Neural crest cell (in vitro differentiated cells): ENCODE measurements at regions not wholly inside any gene's neighbourhood (a gene's known extent, or its start where the extent isn't known, plus 50 kb on each side); places are given as distances from the start of the nearest gene placed in this dataset.

Experiments used
- DNase-seq: peaks from one replicate; pipeline ENCODE4 v3.0.0; 2021; ENCODE audit warnings: low read depth, mixed read lengths, low spot score
- H3K27ac Mint-ChIP-seq: one replicate; pipeline ENCODE4 v1.8.0; 2021; ENCODE audit warnings: mild to moderate bottlenecking, mixed read lengths; ENCODE audit not compliant: unreplicated experiment
- H3K27me3 Mint-ChIP-seq: 2 replicates; pipeline ENCODE4 v1.8.0; 2021; ENCODE audit warnings: low read depth, mild to moderate bottlenecking, mixed read lengths
- H3K36me3 Mint-ChIP-seq: 2 replicates; pipeline ENCODE4 v1.8.0; 2021; ENCODE audit warnings: low read depth, mild to moderate bottlenecking, mixed read lengths
- H3K4me1 Mint-ChIP-seq: 2 replicates; pipeline ENCODE4 v1.8.0; 2021; ENCODE audit warnings: mixed read lengths
- H3K4me3 Mint-ChIP-seq: one replicate; pipeline ENCODE4 v1.8.0; 2021; ENCODE audit warnings: mild to moderate bottlenecking, mixed read lengths
- H3K9me3 Mint-ChIP-seq: 2 replicates; pipeline ENCODE4 v1.8.0; 2021; ENCODE audit warnings: mixed read lengths
- TF ChIP-seq, protein P1 (sequence below): fragments of 200-600 bp; sonication (generic); conservative IDR thresholded peaks from 2 replicates; pipeline ENCODE4 v1.5.0; 2021; ENCODE audit warnings: antibody characterized with exemption, mild to moderate bottlenecking

DNA sequence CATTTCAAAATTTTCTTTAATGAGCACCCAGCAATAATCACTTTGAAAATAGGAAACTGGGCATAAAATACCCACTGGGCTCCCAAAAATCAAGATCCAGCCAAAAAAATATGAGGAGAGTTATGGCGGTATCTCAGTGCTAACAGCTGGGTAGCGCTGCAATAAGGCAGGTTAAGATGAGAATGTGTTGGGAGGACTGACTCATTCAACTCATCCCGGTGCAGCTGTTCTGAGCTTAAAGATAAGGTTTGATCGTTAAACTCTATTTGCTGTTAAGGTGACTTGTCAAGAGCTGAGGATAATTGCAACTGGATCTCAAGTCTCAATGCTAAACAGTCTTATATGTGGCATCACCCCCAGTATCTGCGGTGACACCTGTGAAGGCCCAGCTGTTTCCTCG is 507.7 kb downstream of the EPM2A start:
- no peak for DNase-seq
- Mint-ChIP-seq H3K27me3 (peaks cover 4% of the 10 kb centered on the region), H3K4me1 (no peaks in the 10 kb centered on the region), H3K9me3 (peaks cover 2% of the 10 kb centered on the region), H3K27ac (no peak overlapping the region), H3K36me3 (no peaks in the 10 kb centered on the region), H3K4me3 (no peak overlapping the region)
- TF ChIP-seq, protein P1, sequence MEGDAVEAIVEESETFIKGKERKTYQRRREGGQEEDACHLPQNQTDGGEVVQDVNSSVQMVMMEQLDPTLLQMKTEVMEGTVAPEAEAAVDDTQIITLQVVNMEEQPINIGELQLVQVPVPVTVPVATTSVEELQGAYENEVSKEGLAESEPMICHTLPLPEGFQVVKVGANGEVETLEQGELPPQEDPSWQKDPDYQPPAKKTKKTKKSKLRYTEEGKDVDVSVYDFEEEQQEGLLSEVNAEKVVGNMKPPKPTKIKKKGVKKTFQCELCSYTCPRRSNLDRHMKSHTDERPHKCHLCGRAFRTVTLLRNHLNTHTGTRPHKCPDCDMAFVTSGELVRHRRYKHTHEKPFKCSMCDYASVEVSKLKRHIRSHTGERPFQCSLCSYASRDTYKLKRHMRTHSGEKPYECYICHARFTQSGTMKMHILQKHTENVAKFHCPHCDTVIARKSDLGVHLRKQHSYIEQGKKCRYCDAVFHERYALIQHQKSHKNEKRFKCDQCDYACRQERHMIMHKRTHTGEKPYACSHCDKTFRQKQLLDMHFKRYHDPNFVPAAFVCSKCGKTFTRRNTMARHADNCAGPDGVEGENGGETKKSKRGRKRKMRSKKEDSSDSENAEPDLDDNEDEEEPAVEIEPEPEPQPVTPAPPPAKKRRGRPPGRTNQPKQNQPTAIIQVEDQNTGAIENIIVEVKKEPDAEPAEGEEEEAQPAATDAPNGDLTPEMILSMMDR: no peak

DNA sequence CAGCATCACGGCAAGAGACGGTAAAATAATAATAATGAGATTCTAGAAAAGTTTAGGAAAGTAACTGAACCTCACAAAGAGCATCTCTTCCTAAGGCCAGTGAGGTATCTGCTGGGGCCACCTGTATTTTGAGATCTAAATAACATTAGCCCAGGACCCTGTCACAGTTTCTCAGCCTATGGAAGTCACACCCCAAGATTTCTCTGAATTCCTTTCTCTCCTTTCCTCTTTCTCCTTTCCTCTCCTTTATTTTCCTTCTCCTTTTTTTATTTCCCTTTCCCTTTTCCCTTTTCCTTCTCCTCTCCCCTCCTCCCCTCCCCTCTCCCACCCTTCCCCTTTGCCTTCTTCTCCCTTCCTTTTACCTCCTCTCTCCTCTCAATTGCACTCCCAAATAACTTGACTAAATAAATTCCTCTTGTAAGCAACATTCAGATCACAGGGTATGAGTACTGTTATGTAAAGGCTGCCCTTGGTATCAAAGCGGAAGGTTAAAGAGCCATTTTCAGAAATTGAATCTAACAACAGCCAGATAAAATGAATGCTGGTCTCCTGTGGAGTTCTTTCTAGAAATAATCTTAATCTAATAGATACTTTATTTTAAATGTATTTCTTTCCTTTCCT is 506.2 kb downstream of the EPM2A start:
- H3K27me3 Mint-ChIP-seq: peaks cover 4% of the 10 kb centered on the region
- no peaks in the 10 kb centered on the region for H3K4me1 Mint-ChIP-seq
- no peak overlapping the region for H3K4me3 Mint-ChIP-seq
- H3K27ac Mint-ChIP-seq: no peak overlapping the region
- H3K9me3 Mint-ChIP-seq: peaks cover 2% of the 10 kb centered on the region
- TF ChIP-seq, protein P1: no peak
- H3K36me3 Mint-ChIP-seq: no peaks in the 10 kb centered on the region
- DNase-seq: no peak

DNA sequence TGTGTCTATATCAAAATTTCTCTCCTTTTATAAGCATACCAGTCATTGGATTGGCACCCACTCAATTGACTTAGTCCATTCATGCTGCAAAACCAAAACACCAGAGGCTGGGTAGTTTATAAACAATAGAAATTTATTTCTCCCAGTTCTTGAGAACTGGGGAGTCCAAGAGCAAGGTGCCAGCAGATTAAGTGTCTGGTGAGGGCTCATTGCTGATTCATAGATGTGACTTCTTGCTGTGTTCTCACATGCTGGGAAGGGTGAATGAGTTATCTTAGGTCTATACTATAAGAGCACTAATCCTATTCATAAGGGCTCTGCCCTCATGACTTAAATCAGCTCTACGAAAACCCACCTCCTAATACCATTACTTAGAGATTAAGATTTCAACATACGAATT is 501.4 kb downstream of the EPM2A start:
- TF ChIP-seq, protein P1: no peak
- Mint-ChIP-seq H3K9me3 (peaks cover 2% of the 10 kb centered on the region), H3K4me1 (peaks cover 4% of the 10 kb centered on the region), H3K27ac (no peak overlapping the region), H3K27me3 (peaks cover 4% of the 10 kb centered on the region), H3K4me3 (no peak overlapping the region), H3K36me3 (no peaks in the 10 kb centered on the region)
- no peak for DNase-seq

DNA sequence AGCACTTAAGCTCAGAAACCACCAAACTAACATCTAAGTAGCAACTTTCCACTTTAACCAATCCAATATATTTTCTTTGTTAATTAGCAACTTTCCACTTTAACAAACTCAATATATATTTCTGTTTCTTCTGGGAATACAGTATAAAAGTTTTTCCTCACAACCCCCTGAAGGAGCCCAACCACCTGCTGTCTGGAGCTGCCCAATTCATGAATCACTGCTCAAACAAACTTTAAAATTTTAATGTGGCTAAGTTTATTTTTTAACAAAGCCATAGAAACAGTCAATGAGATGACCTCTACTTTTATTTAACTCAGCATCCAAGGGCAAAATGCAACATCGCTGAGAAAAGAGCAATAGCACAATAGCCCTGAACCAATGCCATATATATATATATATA is 500.1 kb downstream of the EPM2A start:
- H3K36me3 Mint-ChIP-seq: no peaks in the 10 kb centered on the region
- peaks cover 2% of the 10 kb centered on the region for H3K9me3 Mint-ChIP-seq
- H3K27ac Mint-ChIP-seq: no peak overlapping the region
- H3K4me3 Mint-ChIP-seq: no peak overlapping the region
- no peaks in the 10 kb centered on the region for H3K27me3 Mint-ChIP-seq
- DNase-seq: no peak
- peaks cover 4% of the 10 kb centered on the region for H3K4me1 Mint-ChIP-seq
- TF ChIP-seq, protein P1: no peak

DNA sequence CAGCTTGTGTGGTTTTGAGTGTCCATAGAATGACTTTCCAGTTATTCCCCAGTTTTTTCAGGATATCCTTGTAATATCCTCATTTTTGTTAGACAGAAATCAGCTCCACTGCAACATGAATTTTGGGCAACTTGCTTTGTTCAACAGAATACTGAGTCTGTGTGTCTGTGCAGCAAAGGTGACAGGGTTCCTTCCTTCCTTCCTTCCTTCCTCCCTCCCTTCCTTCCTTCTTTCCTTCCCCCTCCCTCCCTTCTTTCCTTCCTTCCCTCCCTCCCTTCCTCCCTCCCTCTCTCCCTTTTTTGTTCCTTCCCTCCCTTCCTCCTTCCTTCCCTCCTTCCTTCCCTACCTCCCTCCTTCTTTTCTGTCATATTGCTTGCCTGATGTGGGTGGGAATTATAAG is 496.5 kb downstream of the EPM2A start:
- TF ChIP-seq, protein P1: no peak
- H3K27ac Mint-ChIP-seq: no peak overlapping the region
- H3K36me3 Mint-ChIP-seq: no peaks in the 10 kb centered on the region
- H3K4me3 Mint-ChIP-seq: no peak overlapping the region
- peaks cover 4% of the 10 kb centered on the region for H3K4me1 Mint-ChIP-seq
- no peaks in the 10 kb centered on the region for H3K27me3 Mint-ChIP-seq
- H3K9me3 Mint-ChIP-seq: no peaks in the 10 kb centered on the region
- no peak for DNase-seq
